ENCODE measurements at regions not wholly inside any gene's neighbourhood (a gene's known extent, or its start where the extent isn't known, plus 50 kb on each side); places are given as distances from the start of the nearest gene placed in this dataset.
"Not testable (repeated sequence)": the region's sequence is repeated elsewhere in the genome, so short reads cannot be mapped to it uniquely, and the experiment has no call there.

GRCh38 chr2:16756831-16757644 is 91.4 kb upstream of the CYRIA start:
- peak; percentile 69 for DNase-seq (ENCODE audit: low spot score)

GRCh38 chr2:16755442-16755841 is 89.8 kb upstream of the CYRIA start:
- no peak for DNase-seq (ENCODE audit: low spot score)

GRCh38 chr2:16753025-16753424 is 87.4 kb upstream of the CYRIA start:
- not testable (repeated sequence) for DNase-seq (ENCODE audit: low spot score)

- not testable (repeated sequence) for DNase-seq (ENCODE audit: low spot score)
Measured at GRCh38 chr2:16750925-16751214, 85.2 kb upstream of the CYRIA start.

- no peak for DNase-seq (ENCODE audit: low spot score)
Measured at GRCh38 chr2:16750175-16750924, 84.7 kb upstream of the CYRIA start.

GRCh38 chr2:16748511-16749266 is 83.1 kb upstream of the CYRIA start:
- not testable (repeated sequence) for DNase-seq (ENCODE audit: low spot score)

- DNase-seq (ENCODE audit: low spot score): no peak
Measured at GRCh38 chr2:16747689-16748088, 82.1 kb upstream of the CYRIA start.

- DNase-seq (ENCODE audit: low spot score): no peak
Measured at GRCh38 chr2:16747257-16747656, 81.6 kb upstream of the CYRIA start.

- no peak for DNase-seq (ENCODE audit: low spot score)
Measured at GRCh38 chr2:16746833-16747232, 81.2 kb upstream of the CYRIA start.

- DNase-seq (ENCODE audit: low spot score): no peak
Measured at GRCh38 chr2:16746329-16746728, 80.7 kb upstream of the CYRIA start.

GRCh38 chr2:16745466-16745865 is 79.8 kb upstream of the CYRIA start:
- no peak for DNase-seq (ENCODE audit: low spot score)

GRCh38 chr2:16744521-16744920 is 78.9 kb upstream of the CYRIA start:
- DNase-seq (ENCODE audit: low spot score): no peak

GRCh38 chr2:16742026-16742425 is 76.4 kb upstream of the CYRIA start:
- DNase-seq (ENCODE audit: low spot score): no peak

- DNase-seq (ENCODE audit: low spot score): no peak
Measured at GRCh38 chr2:16741498-16741897, 75.9 kb upstream of the CYRIA start.

GRCh38 chr2:16739778-16740581 is 74.3 kb upstream of the CYRIA start:
- DNase-seq (ENCODE audit: low spot score): peak; percentile 74

- no peak for DNase-seq (ENCODE audit: low spot score)
Measured at GRCh38 chr2:16738361-16739225, 73.0 kb upstream of the CYRIA start.

- no peak for DNase-seq (ENCODE audit: low spot score)
Measured at GRCh38 chr2:16737812-16738211, 72.2 kb upstream of the CYRIA start.

- DNase-seq (ENCODE audit: low spot score): no peak
Measured at GRCh38 chr2:16736633-16737032, 71.0 kb upstream of the CYRIA start.

- no peak for DNase-seq (ENCODE audit: low spot score)
Measured at GRCh38 chr2:16729335-16729734, 63.7 kb upstream of the CYRIA start.

GRCh38 chr2:16728351-16729136 is 62.9 kb upstream of the CYRIA start:
- DNase-seq (ENCODE audit: low spot score): no peak
